GM12875 (cell line): ENCODE measurements at regions not wholly inside any gene's neighbourhood (a gene's known extent, or its start where the extent isn't known, plus 50 kb on each side); places are given as distances from the start of the nearest gene placed in this dataset.

Source experiments
- H3K4me3 ChIP-seq: one replicate; pipeline ENCODE4 v1.5.1; 2011; ENCODE audit warnings: low read depth, low read length, control low read depth
- TF ChIP-seq, protein P1 (sequence below): IDR thresholded peaks from 2 replicates; pipeline ENCODE4 v1.5.1; 2011; ENCODE audit warnings: low read depth, mild to moderate bottlenecking, control low read depth, inconsistent platforms, low read length, moderate library complexity, borderline replicate concordance; ENCODE audit not compliant: insufficient read depth

DNA sequence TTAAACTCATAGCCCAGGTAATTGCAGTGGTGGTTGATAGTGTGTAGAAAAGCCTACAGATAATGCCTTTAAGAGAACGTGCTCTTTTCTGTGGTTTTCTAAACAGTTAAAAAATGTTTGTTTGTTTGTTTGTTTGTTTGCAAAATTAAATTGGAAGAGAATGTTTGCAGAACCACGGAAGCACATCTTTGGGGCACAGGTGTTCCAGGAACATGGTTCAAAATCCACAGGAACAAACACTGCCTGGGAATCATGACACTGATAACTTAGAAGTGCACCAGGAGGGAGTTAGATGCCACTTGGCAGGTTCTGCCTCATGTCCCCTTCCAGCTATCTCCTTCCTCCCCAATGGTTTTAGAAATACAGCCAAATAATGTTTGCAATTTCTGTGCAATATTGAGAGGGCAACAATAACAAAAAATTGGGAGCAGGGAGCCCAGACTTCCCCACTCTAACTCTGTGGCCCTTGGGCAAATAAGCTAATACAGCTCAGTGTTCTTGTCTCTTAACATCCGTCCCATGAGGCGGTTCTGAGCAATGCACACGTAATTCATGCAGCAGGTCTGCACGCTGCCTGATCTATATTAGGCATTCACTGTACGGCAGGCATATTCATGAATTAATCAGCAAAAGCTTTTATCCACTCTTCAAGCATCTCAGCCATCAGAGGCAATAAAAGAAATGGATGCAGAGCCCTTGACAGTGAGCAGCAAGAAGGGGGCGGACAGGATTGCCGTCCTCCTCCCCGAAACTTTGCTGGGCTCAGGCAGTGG lies 274.3 kb upstream of the FOXQ1 start:
- TF ChIP-seq, protein P1, sequence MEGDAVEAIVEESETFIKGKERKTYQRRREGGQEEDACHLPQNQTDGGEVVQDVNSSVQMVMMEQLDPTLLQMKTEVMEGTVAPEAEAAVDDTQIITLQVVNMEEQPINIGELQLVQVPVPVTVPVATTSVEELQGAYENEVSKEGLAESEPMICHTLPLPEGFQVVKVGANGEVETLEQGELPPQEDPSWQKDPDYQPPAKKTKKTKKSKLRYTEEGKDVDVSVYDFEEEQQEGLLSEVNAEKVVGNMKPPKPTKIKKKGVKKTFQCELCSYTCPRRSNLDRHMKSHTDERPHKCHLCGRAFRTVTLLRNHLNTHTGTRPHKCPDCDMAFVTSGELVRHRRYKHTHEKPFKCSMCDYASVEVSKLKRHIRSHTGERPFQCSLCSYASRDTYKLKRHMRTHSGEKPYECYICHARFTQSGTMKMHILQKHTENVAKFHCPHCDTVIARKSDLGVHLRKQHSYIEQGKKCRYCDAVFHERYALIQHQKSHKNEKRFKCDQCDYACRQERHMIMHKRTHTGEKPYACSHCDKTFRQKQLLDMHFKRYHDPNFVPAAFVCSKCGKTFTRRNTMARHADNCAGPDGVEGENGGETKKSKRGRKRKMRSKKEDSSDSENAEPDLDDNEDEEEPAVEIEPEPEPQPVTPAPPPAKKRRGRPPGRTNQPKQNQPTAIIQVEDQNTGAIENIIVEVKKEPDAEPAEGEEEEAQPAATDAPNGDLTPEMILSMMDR, result no peak
- H3K4me3 ChIP-seq, result no peak overlapping the region

DNA sequence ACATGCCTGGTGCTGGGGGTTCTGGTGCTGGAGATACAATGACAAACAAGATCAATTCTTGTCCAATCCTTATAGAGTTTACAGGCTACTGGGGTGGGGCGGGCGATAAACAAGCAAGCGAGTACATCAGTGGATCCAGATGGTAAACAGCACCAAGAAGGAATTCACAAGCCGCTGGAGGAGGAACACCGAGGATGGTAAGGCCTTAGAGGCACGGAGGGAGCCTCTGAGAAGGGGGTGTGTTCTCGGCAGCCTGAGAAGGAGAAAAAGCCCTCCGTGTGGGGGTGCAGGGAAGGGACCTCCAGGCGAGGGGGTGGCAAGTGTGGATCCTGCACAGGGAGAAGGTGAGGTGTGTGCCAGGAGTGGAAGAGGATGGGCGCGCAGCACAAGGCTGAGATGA lies 276.5 kb upstream of the FOXQ1 start:
- no peak overlapping the region for H3K4me3 ChIP-seq
- TF ChIP-seq, protein P1, result no peak

DNA sequence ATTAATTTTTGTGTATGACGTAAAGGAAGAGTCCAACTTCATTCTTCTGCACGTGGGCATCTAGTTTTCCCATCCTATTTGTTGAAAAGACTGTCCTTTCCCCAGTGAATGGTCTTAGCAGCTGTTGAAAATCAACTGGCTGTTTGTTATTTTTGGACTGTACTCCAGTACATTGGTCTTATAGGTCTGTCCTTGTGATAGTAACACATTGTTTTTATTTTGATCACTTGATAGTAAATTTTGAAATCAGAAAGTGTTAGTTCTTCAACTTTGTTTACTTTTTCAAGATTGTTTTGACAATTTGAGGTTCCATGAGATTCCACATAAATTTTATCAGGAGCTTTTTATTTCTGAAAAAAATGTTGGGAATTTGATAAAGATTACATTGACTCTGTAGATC lies 280.2 kb upstream of the FOXQ1 start:
- TF ChIP-seq, protein P1, result no peak
- H3K4me3 ChIP-seq, result no peak overlapping the region

DNA sequence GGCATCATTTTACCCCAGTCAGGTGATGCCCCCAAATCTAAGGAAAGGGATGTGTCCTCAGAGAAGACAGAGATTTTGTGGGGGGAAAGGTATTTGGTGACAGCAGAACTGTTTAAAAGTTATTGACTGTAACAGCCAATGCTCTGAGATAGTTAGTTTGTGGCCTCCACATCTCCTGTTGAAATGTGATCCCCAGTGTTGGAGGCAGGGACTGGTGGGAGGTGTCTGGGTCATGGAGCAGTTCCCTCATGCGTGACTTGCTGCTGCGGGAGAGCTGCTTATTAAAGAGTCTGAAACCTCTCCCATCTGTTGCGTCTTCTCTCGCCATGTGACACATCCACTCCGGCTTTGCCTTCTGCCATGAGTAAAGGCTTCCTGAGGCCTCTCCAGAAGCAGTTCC lies 282.8 kb upstream of the FOXQ1 start:
- no peak overlapping the region for H3K4me3 ChIP-seq
- TF ChIP-seq, protein P1, result no peak

DNA sequence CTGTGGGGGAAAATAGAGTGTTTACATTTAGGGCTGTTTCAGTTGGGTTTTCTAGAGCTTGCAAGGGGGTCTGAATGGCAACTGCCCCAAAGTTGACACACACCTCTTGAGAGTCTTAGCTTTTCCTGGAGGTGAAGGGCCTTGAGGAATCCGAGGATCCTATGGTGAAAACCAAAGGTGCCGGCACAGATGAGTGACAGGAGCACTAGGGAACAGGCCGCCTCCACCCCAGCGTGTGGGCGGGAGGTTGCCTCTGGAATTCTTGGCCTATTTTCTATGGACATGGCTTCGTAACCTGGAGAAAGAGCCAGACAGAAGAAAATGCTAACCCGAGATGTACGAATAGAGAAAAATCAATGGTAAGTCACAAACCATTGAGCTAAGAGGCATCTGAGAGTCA lies 283.2 kb upstream of the FOXQ1 start:
- no peak overlapping the region for H3K4me3 ChIP-seq
- TF ChIP-seq, protein P1, result no peak

DNA sequence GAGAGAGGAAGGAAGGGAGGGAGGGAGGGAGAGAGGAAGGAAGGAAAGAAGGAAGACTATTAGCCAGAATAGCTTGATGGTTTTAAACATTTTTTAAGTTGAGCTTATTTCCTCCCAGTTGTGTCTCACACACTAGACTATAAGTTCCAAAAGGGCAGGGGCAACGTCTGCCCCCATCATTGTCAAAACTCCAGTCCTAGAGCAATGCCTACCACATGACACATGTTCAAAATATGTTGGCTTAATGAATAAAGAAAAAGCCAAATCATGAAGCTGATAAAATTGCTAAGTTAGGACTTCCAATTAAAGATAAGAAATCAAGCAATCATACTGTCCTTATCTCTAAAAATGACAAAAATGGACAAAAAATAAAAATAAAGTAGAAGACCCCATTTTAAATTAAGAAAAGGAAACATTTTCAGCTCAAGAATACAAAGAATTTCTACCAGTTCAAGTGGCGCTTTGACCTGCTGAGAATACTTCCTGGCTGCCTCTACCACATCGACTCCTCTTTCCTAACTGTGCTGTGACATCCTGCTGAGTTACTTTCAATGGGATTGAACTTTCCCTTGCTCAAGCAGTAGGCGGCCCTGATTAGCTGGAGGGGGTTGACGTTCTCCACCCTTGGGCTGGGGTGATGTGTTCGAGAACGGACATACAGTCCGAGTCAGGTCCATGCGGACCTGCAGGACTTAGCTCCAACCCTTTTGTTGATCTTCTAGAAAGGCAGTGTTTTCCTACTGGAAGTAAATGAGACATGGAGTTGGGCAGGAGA lies 283.9 kb upstream of the FOXQ1 start:
- TF ChIP-seq, protein P1, result no peak
- no peak overlapping the region for H3K4me3 ChIP-seq
